ENCODE measurements at regions not wholly inside any gene's neighbourhood (a gene's known extent, or its start where the extent isn't known, plus 50 kb on each side); places are given as distances from the start of the nearest gene placed in this dataset.

- H3K9me3 Mint-ChIP-seq, result peaks cover 13% of the 10 kb centered on the region
- H3K4me3 Mint-ChIP-seq, result no peak overlapping the region
- H3K4me1 Mint-ChIP-seq (ENCODE audit: low read depth), result peaks cover 83% of the 10 kb centered on the region
- no peak for DNase-seq
- intact Hi-C loops (cut with micrococcal nuclease), result no loop called here
- no peaks in the 10 kb centered on the region for H3K27me3 Mint-ChIP-seq (ENCODE audit: low read depth)
- CTCF ChIA-PET, result interaction anchor here (4.8 kb wide), 1 partner anchor 367 kb away, joined by 56 read pairs; no protein-coding TSS in a partner anchor
- H3K36me3 Mint-ChIP-seq (ENCODE audit: low read depth), result peaks cover 16% of the 10 kb centered on the region
- peak overlapping the region; percentile 100 for H3K27ac Mint-ChIP-seq
These were observed 305.6 kb downstream of the RPAP3 start for GRCh38 chr12:47400266-47400665.

DNA sequence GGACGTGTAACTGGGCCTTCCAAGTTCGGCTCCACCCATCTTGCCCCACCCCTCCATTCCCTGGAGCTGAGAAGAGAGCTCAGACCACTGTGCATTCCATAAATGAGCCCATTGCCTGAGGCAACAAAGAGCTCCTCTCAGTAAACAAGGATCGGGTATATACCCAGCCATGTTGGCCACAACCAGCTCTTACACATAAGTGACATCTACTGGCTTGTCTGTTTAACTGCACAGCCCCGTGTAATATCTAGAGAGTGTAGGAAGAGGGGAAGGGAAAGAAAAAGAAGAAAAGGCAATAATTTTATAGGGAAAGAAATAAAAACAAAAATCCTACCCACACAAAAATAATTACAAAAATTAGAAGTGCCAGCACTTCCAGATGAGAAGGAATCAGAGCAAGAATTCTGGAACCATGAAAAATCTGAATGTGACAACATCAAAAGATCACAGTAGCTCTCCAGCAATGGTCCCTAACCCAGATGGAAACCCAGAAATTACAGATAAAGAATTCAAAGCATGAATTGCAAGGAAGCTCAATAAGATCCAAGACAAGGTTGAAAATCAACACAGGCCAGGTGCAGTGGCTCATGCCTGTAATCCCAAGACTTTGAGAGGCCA is 308.1 kb downstream of the RPAP3 start:
- intact Hi-C loops (cut with micrococcal nuclease), result loop anchor here (1.0 to 10.0 kb wide), 9 partner anchors 90 to 1673 kb away; partner anchors contain the start of genes ARID2 and SCAF11
- no peaks in the 10 kb centered on the region for H3K27me3 Mint-ChIP-seq (ENCODE audit: low read depth)
- peaks cover 16% of the 10 kb centered on the region for H3K36me3 Mint-ChIP-seq (ENCODE audit: low read depth)
- peaks cover 13% of the 10 kb centered on the region for H3K9me3 Mint-ChIP-seq
- peak overlapping the region; percentile 33 for H3K4me3 Mint-ChIP-seq
- H3K4me1 Mint-ChIP-seq (ENCODE audit: low read depth), result peaks cover 95% of the 10 kb centered on the region
- CTCF ChIA-PET, result interaction anchor here (0.6 to 4.8 kb wide), 56 partner anchors 9 to 369 kb away, joined by 3 to 56 read pairs (median 5); partner anchors contain the start of genes AMIGO2 and PCED1B
- H3K27ac Mint-ChIP-seq, result peak overlapping the region; percentile 100
- peak; percentile 72 for DNase-seq

GRCh38 chr12:47396902-47397663 is 308.7 kb downstream of the RPAP3 start:
- H3K4me3 Mint-ChIP-seq, result peak overlapping the region; percentile 33
- peaks cover 16% of the 10 kb centered on the region for H3K36me3 Mint-ChIP-seq (ENCODE audit: low read depth)
- H3K9me3 Mint-ChIP-seq, result peaks cover 13% of the 10 kb centered on the region
- intact Hi-C loops (cut with micrococcal nuclease), result loop anchor here (1.0 to 10.0 kb wide), 12 partner anchors 22 to 1672 kb away; partner anchors contain the start of genes ARID2 and SCAF11
- peak; percentile 60 for DNase-seq
- CTCF ChIA-PET, result interaction anchor here (0.6 to 4.8 kb wide), 57 partner anchors 9 to 368 kb away, joined by 3 to 56 read pairs (median 5); partner anchors contain the start of genes AMIGO2 and PCED1B
- peak overlapping the region; percentile 100 for H3K27ac Mint-ChIP-seq
- no peaks in the 10 kb centered on the region for H3K27me3 Mint-ChIP-seq (ENCODE audit: low read depth)
- peaks cover 95% of the 10 kb centered on the region for H3K4me1 Mint-ChIP-seq (ENCODE audit: low read depth)

DNA sequence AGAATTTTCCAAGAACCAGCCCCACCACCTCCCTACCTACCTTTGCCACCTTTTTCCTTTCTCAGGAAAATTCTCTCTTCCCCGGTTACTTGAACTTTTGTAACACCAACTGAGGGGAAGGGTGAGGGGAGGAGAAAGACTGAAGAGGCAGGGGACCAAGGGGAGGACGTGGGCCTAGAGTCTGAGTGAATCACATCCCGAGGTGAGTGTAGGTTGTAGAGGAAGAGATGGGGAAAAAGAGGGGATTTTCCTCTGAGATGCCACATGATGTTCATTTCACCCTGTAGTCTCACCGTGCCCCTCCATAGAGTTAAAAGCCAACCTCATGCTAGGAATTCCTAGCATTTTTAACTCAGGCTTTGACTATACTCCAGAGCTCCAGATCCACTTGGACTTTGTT is 311.8 kb downstream of the RPAP3 start:
- Mint-ChIP-seq H3K4me3 (peak overlapping the region; percentile 65), H3K4me1 (ENCODE audit: low read depth) (peaks cover 94% of the 10 kb centered on the region), H3K27ac (peak overlapping the region; percentile 100), H3K9me3 (peaks cover 1% of the 10 kb centered on the region), H3K36me3 (ENCODE audit: low read depth) (peaks cover 15% of the 10 kb centered on the region), H3K27me3 (ENCODE audit: low read depth) (no peaks in the 10 kb centered on the region)
- CTCF ChIA-PET, result interaction anchor here (0.7 to 2.4 kb wide), 8 partner anchors 10 to 361 kb away, joined by 3 to 7 read pairs (median 4); partner anchors contain the start of genes AMIGO2 and PCED1B
- DNase-seq, result peak; percentile 67
- intact Hi-C loops (cut with micrococcal nuclease), result loop anchor here (1.0 to 10.0 kb wide), 8 partner anchors 38 to 1669 kb away; partner anchors contain the start of genes ARID2, RAPGEF3 and SLC38A1

GRCh38 chr12:47393403-47393790 is 312.4 kb downstream of the RPAP3 start:
- intact Hi-C loops (cut with micrococcal nuclease), result loop anchor here (5.0 to 10.0 kb wide), 4 partner anchors 364 to 1669 kb away; partner anchors contain the start of genes ARID2, RAPGEF3 and SLC38A1
- Mint-ChIP-seq H3K9me3 (no peaks in the 10 kb centered on the region), H3K36me3 (ENCODE audit: low read depth) (peaks cover 14% of the 10 kb centered on the region), H3K4me3 (peak overlapping the region; percentile 65), H3K4me1 (ENCODE audit: low read depth) (peaks cover 95% of the 10 kb centered on the region), H3K27me3 (ENCODE audit: low read depth) (no peaks in the 10 kb centered on the region), H3K27ac (peak overlapping the region; percentile 100)
- DNase-seq, result no peak
- CTCF ChIA-PET, result interaction anchor here (0.7 to 2.4 kb wide), 5 partner anchors 9 to 181 kb away, joined by 3 to 7 read pairs (median 3); no protein-coding TSS in a partner anchor

DNA sequence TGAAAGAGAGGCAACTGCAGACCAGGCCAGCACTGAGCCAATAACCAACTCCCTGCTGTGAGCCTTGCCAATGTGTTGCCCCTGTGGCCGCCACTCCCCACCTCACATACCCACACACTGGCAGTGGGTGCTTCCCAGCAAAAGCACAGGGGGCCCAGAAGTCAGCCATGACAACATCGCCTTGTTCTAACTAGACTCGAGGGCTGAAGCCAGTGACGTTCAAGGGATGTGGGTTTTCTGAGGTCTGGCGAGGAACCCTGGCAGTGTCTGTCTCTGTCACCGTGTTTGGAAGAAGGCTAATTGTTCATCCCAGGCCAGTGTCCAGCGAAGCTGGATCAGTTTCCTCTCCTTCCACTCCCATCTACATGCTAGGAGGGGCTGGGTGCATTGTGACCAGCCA is 311.8 kb upstream of the AMIGO2 start:
- peak overlapping the region; percentile 77 for H3K4me3 Mint-ChIP-seq
- CTCF ChIA-PET, result interaction anchor here (0.9 to 1.6 kb wide), 3 partner anchors 28 to 174 kb away, joined by 4 to 5 read pairs (median 5); no protein-coding TSS in a partner anchor

DNA sequence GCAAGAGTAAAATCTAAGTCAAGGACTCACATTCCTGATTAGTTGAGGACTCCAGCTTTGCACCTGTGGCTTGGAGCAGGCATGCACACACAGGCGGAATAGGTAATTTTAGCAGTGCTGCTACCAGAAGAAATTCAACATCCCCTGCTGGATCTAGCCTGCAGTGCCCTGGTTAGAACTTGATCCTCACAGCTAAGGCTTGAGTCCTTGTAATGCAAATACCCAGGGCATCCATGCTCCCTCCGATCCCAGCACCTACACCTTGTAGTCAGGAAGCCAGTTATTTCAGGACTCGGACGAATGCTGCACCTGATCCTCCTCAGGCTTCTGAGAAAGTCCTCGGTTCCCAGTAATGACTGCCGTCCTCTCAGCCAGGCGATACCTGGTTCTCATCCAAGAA is 309.0 kb upstream of the AMIGO2 start:
- H3K9me3 Mint-ChIP-seq, result no peaks in the 10 kb centered on the region
- no peak for DNase-seq
- peaks cover 17% of the 10 kb centered on the region for H3K36me3 Mint-ChIP-seq (ENCODE audit: low read depth)
- H3K27me3 Mint-ChIP-seq (ENCODE audit: low read depth), result no peaks in the 10 kb centered on the region
- H3K27ac Mint-ChIP-seq, result peak overlapping the region; percentile 100
- H3K4me3 Mint-ChIP-seq, result no peak overlapping the region
- H3K4me1 Mint-ChIP-seq (ENCODE audit: low read depth), result peaks cover 88% of the 10 kb centered on the region
- CTCF ChIA-PET, result interaction anchor here (0.6 to 2.0 kb wide), 4 partner anchors 9 to 173 kb away, joined by 3 to 9 read pairs (median 3); no protein-coding TSS in a partner anchor
- intact Hi-C loops (cut with micrococcal nuclease), result no loop called here

More for the DNA sequence above, 311.8 kb upstream of the AMIGO2 start:
- intact Hi-C loops (cut with micrococcal nuclease), result loop anchor here (1.0 to 10.0 kb wide), 7 partner anchors 41 to 1667 kb away; partner anchors contain the start of genes ARID2, RAPGEF3, RPAP3 and SLC38A1
- H3K27ac Mint-ChIP-seq, result peak overlapping the region; percentile 100
- peak; percentile 88 for DNase-seq
- peaks cover 90% of the 10 kb centered on the region for H3K4me1 Mint-ChIP-seq (ENCODE audit: low read depth)
- no peaks in the 10 kb centered on the region for H3K9me3 Mint-ChIP-seq
- H3K36me3 Mint-ChIP-seq (ENCODE audit: low read depth), result peaks cover 17% of the 10 kb centered on the region
- no peaks in the 10 kb centered on the region for H3K27me3 Mint-ChIP-seq (ENCODE audit: low read depth)

DNA sequence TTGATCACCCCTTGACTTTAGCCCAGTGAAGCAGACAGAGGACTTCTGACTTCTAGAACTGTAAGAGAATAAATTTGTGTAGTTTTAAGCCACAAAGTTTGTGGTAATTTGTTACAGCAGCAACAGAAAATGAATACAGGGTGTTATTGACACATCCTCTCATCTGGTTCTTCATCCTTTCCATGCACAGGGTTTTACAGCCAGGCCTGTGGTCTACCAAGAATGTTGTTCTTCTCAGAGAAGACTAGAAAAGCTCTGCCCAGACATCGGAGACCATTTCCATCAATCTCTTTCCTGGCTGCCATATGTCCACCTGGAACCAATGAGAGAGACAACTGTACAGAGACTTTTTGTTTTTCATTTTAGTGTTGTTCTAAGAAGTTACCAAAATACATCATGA is 308.2 kb upstream of the AMIGO2 start:
- no peaks in the 10 kb centered on the region for H3K9me3 Mint-ChIP-seq
- intact Hi-C loops (cut with micrococcal nuclease), result no loop called here
- peak overlapping the region; percentile 100 for H3K27ac Mint-ChIP-seq
- no peak overlapping the region for H3K4me3 Mint-ChIP-seq
- no peaks in the 10 kb centered on the region for H3K27me3 Mint-ChIP-seq (ENCODE audit: low read depth)
- H3K4me1 Mint-ChIP-seq (ENCODE audit: low read depth), result peaks cover 89% of the 10 kb centered on the region
- H3K36me3 Mint-ChIP-seq (ENCODE audit: low read depth), result peaks cover 17% of the 10 kb centered on the region
- CTCF ChIA-PET, result interaction anchor here (0.9 to 2.0 kb wide), 3 partner anchors 10 to 172 kb away, joined by 3 to 9 read pairs (median 3); no protein-coding TSS in a partner anchor
- no peak for DNase-seq

- Mint-ChIP-seq H3K4me1 (ENCODE audit: low read depth) (peaks cover 87% of the 10 kb centered on the region), H3K27me3 (ENCODE audit: low read depth) (no peaks in the 10 kb centered on the region), H3K27ac (peak overlapping the region; percentile 96), H3K4me3 (no peak overlapping the region), H3K9me3 (no peaks in the 10 kb centered on the region), H3K36me3 (ENCODE audit: low read depth) (peaks cover 9% of the 10 kb centered on the region)
- no peak for DNase-seq
- CTCF ChIA-PET, result no interaction called here
- intact Hi-C loops (cut with micrococcal nuclease), result no loop called here
These were observed 305.9 kb upstream of the AMIGO2 start for GRCh38 chr12:47385653-47386052.

GRCh38 chr12:47383942-47384341 is 304.2 kb upstream of the AMIGO2 start:
- peak; percentile 62 for DNase-seq
- H3K9me3 Mint-ChIP-seq, result no peaks in the 10 kb centered on the region
- H3K27ac Mint-ChIP-seq, result peak overlapping the region; percentile 96
- no peaks in the 10 kb centered on the region for H3K27me3 Mint-ChIP-seq (ENCODE audit: low read depth)
- peaks cover 13% of the 10 kb centered on the region for H3K36me3 Mint-ChIP-seq (ENCODE audit: low read depth)
- CTCF ChIA-PET, result interaction anchor here (1.0 to 2.4 kb wide), 9 partner anchors 10 to 77 kb away, joined by 3 to 16 read pairs (median 4); no protein-coding TSS in a partner anchor
- peaks cover 87% of the 10 kb centered on the region for H3K4me1 Mint-ChIP-seq (ENCODE audit: low read depth)
- H3K4me3 Mint-ChIP-seq, result no peak overlapping the region
- intact Hi-C loops (cut with micrococcal nuclease), result loop anchor here (1.0 kb wide), 1 partner anchor 23 kb away; no protein-coding TSS in a partner anchor

- CTCF ChIA-PET, result interaction anchor here (1.0 to 1.6 kb wide), 2 partner anchors 16 to 86 kb away, joined by 3 to 5 read pairs; no protein-coding TSS in a partner anchor
- intact Hi-C loops (cut with micrococcal nuclease), result no loop called here
- Mint-ChIP-seq H3K36me3 (ENCODE audit: low read depth) (peaks cover 8% of the 10 kb centered on the region), H3K4me1 (ENCODE audit: low read depth) (peaks cover 89% of the 10 kb centered on the region), H3K27me3 (ENCODE audit: low read depth) (no peaks in the 10 kb centered on the region), H3K9me3 (no peaks in the 10 kb centered on the region), H3K4me3 (no peak overlapping the region), H3K27ac (peak overlapping the region; percentile 96)
- peak; percentile 68 for DNase-seq
These were observed 302.5 kb upstream of the AMIGO2 start for GRCh38 chr12:47382305-47382704.

All from activated naive CD4-positive, alpha-beta T cell treated with anti-CD3 and anti-CD28 coated beads for 36 hours (primary cell).